NCI-H1092 treated with DMSO at 0.1 percent for 48 hours (cell line): ENCODE measurements at regions not wholly inside any gene's neighbourhood (a gene's known extent, or its start where the extent isn't known, plus 50 kb on each side); places are given as distances from the start of the nearest gene placed in this dataset.
"Not testable (repeated sequence)": the region's sequence is repeated elsewhere in the genome, so short reads cannot be mapped to it uniquely, and the experiment has no call there.

Experiments used
- DNase-seq: peaks from one replicate; lab custom pipeline; 2025; lab: John Stamatoyannopoulos, UW

DNA sequence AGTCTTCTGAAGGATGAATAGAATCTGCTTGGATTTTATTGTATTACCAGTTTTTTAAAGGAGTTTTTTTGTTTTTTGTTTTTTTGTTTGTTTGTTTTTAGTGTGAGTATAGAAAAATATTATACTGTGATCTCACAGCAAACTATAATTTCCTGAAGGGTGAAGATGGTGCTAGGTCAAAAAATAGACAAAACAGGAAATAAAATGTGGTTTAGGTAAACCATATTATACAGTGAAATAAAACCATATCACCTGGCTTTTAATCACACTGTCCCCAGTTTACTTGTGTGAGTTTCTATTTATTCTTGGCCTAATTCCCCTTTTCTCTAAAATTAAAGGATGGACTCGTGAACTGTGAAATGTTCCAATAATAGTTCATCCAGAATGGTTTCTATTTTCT, 841.3 kb upstream of the CTNND2 start:
- no peak for DNase-seq

DNA sequence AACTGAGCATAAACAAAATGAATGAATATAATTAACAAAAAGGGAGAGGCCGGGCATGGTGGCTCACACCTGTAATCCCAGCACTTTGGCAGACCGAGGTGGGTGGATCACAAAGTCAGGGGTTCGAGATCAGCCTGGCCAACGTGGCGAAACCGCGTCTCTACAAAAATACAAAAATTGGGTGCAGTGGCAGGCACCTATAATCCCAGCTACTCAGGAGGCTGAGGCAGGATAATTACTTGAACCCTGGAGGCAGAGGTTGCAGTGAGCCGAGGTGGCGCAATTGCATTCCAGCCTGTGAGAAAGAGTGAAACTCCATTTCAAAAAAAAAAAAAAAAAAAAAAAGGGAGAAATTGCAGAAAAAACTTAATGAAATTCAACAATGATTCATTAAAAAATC, 839.3 kb upstream of the CTNND2 start:
- no peak for DNase-seq

GRCh38 chr5:12730354-12730753, 826.1 kb upstream of the CTNND2 start:
- no peak for DNase-seq

DNA sequence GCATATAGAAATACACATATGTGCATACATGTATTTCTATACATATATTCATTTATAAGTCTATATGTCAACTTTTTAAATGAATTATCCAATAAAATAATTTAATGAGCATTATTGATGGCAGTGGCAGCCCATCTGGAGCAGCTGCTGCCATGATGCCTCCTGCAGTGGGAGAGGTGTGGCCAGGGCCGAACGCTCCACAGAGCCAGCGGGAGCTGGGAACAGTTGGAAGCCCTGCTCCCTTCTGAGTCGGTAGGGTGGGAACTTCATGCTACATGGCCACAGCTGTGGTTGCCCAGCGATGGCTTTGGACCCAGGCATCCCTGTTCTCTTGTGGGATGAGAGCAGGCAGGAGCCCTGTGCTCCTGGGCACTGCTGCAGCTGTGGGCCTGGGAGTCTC, 812.4 kb upstream of the CTNND2 start:
- DNase-seq: no peak

GRCh38 chr5:12707560-12707959, 803.3 kb upstream of the CTNND2 start:
- no peak for DNase-seq

DNA sequence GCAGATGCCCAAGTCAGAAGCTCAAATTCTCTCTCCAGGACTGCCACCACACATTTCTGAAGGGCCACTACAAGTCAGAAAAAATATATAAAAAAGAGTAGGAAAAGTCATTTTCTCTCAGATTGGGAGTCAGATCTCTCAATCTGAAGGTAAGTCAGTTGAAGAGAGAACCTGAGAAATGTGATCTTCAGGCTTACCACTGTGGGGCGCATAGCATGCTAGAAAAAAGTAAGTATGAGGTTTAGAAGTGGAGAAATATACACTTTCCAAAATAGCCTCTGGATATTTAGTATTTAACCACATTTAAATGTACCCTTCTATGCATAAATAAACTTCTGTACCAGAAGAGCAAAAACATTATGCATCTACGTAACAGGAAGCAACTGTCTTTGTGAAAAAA, 800.7 kb upstream of the CTNND2 start:
- DNase-seq: no peak

DNA sequence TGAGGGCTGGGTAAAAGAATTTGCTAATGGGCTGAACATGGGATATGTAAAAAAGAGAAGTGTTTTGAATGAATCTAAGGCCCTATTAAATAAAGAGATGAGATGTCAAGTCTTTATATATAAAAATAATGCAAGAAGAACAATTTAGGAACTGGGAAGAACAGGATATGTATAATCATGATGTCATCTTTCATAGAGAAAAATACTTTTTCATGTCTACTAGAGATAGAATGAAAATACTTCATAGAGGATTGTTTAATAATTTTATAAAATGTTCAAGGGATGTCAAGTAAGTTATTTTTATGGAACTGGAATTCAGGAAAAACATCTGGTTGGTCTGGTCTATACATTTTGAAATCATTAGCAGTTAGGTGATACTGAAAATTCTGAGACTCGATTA, 799.0 kb upstream of the CTNND2 start:
- no peak for DNase-seq

GRCh38 chr5:12695651-12696050, 791.4 kb upstream of the CTNND2 start:
- DNase-seq: no peak

DNA sequence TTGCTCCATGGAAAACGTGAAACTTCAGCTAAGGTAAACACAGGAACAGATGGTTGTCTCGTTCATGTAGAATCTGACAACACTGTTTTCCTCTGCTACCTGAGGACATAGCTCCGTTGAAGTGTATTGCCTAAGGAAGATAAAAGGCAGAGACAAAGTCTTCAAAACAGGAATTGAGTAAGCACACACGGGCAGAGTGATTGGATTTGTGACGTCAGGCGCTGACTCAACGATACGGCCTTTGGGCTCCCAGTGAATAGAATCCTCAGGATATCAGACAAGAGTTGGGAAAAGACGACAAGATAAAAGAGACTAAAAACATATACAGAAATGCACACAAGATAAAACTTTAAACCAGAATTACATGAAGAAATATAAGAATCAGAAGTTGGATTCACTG, 787.1 kb upstream of the CTNND2 start:
- no peak for DNase-seq

- no peak for DNase-seq
Observed at GRCh38 chr5:12690361-12690760, 786.1 kb upstream of the CTNND2 start.

DNA sequence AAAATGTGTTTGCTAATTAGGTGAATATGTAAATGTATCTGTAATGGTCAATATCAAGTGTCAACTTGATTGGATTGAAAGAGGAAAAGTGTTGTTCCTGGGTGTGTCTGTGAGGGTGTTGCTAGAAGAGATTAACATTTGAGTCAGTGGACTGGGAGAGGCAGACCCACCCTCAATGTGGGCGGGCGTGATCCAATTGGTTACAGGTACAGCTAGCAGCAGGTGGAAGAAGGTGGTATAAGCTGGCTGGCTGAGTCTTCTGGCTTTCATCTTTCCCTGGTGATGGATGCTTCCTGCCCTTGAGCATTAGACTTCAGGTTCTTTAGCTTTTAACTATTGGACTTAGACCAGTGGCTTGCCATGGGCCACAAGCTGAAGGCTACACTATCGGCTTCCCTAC, 779.0 kb upstream of the CTNND2 start:
- DNase-seq: no peak

- no peak for DNase-seq
Observed at GRCh38 chr5:12679731-12680130, 775.5 kb upstream of the CTNND2 start.

- DNase-seq: no peak
Observed at GRCh38 chr5:12675959-12676358, 771.7 kb upstream of the CTNND2 start.

GRCh38 chr5:12672141-12672540, 767.9 kb upstream of the CTNND2 start:
- no peak for DNase-seq

- no peak for DNase-seq
Observed at GRCh38 chr5:12669326-12669725, 765.1 kb upstream of the CTNND2 start.

GRCh38 chr5:12668564-12668963, 764.3 kb upstream of the CTNND2 start:
- DNase-seq: no peak

GRCh38 chr5:12667818-12668217, 763.6 kb upstream of the CTNND2 start:
- DNase-seq: not testable (repeated sequence)

- not testable (repeated sequence) for DNase-seq
Observed at GRCh38 chr5:12665772-12666171, 761.5 kb upstream of the CTNND2 start.

DNA sequence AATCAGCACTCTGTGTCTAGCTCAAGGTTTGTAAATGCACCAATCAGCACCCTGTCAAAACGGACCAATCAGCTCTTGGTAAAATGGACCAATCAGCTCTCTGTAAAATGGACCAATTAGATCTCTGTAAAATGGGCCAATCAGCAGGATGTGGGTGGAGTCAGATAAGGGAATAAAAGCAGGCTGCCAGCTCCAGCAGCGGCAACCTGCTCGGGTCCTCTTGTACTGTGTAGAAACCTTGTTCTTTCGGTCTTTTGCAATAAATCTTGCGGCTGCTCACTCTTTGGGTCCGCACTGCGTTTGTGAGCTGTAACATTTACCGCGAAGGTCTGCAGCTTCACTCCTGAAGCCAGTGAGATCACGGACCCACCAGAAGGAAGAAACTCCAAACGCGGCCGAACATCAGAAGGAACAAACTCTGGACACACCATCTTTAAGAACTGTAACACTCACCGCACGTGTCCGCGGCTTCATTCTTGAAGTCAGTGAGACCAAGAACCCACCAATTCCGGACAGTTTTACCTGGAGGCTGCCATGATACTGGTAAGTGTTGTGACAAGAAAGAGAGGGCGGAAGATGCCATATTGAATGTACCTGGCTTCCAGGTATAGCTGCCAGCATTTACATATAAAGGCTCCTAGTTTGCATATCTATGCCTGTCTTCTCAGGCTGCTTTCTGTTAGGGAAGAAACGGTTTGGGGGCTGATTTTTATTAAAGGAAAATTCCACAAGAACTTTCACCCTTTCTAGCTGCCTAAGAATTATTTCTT, 758.5 kb upstream of the CTNND2 start:
- DNase-seq: no peak

DNA sequence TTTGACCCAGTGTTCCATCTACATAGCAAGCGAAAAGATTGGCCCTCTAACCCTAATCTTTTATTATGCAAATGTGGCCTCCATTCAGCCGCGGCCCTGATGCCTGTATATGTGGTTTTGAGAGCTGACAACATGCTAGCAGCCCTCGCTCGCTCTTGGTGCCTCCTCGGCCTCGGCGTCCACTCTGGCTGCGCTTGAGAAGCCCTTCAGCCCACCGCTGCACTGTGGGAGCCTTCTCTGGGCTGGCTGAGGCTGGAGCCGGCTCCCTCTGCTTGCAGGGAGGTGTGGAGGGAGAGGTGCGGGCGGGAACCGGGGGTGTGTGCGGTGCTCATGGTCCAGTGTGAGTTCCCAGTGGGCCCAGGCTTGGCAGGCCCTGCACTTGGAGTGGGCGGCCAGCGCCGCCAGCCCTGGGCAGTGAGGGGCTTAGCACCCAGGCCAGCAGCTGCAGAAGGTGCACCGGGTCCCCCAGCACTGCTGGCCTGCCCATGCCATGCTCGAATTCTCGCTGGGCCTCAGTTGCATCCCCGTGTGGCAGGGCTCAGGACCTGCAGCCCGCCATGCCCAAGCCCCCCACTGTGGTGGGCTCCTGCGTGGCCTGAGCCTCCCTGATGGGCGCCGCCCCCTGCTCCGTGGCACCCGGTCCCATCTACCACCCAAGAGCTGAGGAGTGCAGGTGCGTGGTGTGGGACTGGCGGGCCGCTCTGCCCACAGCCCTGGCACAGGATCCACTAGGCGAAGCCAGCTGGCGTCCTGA, 757.5 kb upstream of the CTNND2 start:
- no peak for DNase-seq

DNA sequence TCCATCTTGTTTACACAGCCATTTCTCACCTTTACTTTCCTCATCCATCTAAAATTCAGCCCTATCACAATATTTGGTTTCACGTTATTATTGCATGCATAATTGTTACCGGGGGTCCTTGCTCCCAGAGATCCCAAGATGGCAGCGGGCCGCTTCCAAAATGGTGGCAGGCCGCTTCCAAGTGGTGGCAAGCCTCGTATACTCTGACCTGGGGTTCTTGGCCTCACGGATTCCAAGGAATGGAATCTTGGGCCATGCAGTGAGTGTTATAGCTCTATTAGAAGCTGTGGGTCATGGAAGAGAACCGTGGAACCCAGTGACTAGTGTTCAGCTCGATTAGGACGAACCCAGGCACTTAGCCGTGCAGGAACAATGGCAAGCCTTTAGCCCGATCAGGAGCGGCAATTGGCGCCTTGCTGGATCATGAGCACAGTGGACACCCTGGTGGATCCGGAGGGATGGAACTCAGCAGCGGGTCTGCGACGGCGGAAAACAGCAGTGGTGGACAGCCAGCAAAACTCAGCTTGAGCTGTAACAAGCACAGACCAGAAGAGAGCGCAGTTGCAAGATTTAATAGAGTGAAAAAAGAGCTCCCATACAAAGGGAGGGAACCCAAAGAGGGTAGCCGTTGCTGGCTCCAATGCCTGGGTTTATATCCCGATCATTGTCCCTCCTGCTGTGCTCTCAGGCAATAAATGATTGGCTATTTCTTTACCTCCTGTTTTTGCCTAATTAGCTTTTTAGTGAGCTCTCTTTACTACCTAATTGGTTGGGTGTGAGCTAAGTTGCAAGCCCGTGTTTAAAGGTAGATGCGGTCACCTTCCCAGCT, 756.2 kb upstream of the CTNND2 start:
- not testable (repeated sequence) for DNase-seq

- DNase-seq: no peak
Observed at GRCh38 chr5:12659686-12660085, 755.4 kb upstream of the CTNND2 start.
